ENCODE measurements at regions not wholly inside any gene's neighbourhood (a gene's known extent, or its start where the extent isn't known, plus 50 kb on each side); places are given as distances from the start of the nearest gene placed in this dataset.

- H3K4me1 ChIP-seq (replicated peaks in 1 of 2), result peaks cover 15 to 35% of the 10 kb centered on the region in 2 donors
- ATAC-seq (replicated peaks in 6 of 8), result peak in 6 of 8 experiments; percentile 11 to 83 (median 78)
- in situ Hi-C loops (cut with MboI; ENCODE audit: low pct_unique_long_range_greater_than_20kb in 2 of 9, low sequenced_read_pairs in 9 of 9, unreplicated experiment in 9 of 9), result no loop called here
- no peak overlapping the region for H3K4me3 ChIP-seq
- 13 to 100% (median 88%) methylated on average over 1 to 21 of the region's 42 CpGs; no CpG with 5 or more reads in 1 of the 10 experiments for WGBS, 10 experiments
- peak overlapping the region in 1 of 2 donors; percentile 11 for H3K27ac ChIP-seq
Observed at GRCh38 chr11:70885281-70886231, 366.8 kb downstream of the SHANK2 start.

GRCh38 chr11:70886256-70886655 lies 366.1 kb downstream of the SHANK2 start:
- H3K4me1 ChIP-seq (replicated peaks in 1 of 2), result peaks cover 15 to 35% of the 10 kb centered on the region in 2 donors
- 0 to 90% (median 83%) methylated on average over 2 to 4 of the region's 4 CpGs; no CpG with 5 or more reads in 6 of the 10 experiments for WGBS, 10 experiments
- H3K27ac ChIP-seq, result peak overlapping the region in 1 of 2 donors; percentile 11
- in situ Hi-C loops (cut with MboI; ENCODE audit: low pct_unique_long_range_greater_than_20kb in 2 of 9, low sequenced_read_pairs in 9 of 9, unreplicated experiment in 9 of 9), result no loop called here
- ATAC-seq (replicated peaks in 6 of 8), result no peak
- H3K4me3 ChIP-seq, result no peak overlapping the region

- H3K27ac ChIP-seq, result no peak overlapping the region
- in situ Hi-C loops (cut with MboI; ENCODE audit: low pct_unique_long_range_greater_than_20kb in 2 of 9, low sequenced_read_pairs in 9 of 9, unreplicated experiment in 9 of 9), result no loop called here
- 40 to 100% (median 62%) methylated on average over 1 to 17 of the region's 21 CpGs for WGBS, 10 experiments
- peak in 4 of 8 experiments; percentile 13 to 48 (median 26) for ATAC-seq (replicated peaks in 6 of 8)
- peaks cover 15 to 34% of the 10 kb centered on the region in 2 donors for H3K4me1 ChIP-seq (replicated peaks in 1 of 2)
- H3K4me3 ChIP-seq, result no peak overlapping the region
Observed at GRCh38 chr11:70886676-70887541, 365.5 kb downstream of the SHANK2 start.

- in situ Hi-C loops (cut with MboI; ENCODE audit: low pct_unique_long_range_greater_than_20kb in 2 of 9, low sequenced_read_pairs in 9 of 9, unreplicated experiment in 9 of 9), result no loop called here
- Histone ChIP-seq H3K27ac (no peak overlapping the region), H3K4me3 (no peak overlapping the region), H3K4me1 (replicated peaks in 1 of 2) (peaks cover 15 to 29% of the 10 kb centered on the region in 2 donors)
- ATAC-seq (replicated peaks in 6 of 8), result peak in 4 of 8 experiments; percentile 23 to 73 (median 45)
- WGBS, 10 experiments, result 0 to 50% (median 0%) methylated on average over 1 of the region's 2 CpGs; no CpG with 5 or more reads in 5 of the 10 experiments
Observed at GRCh38 chr11:70887542-70887827, 364.9 kb downstream of the SHANK2 start.

- 11 to 100% (median 98%) methylated on average over 1 to 3 of the region's 6 CpGs; no CpG with 5 or more reads in 4 of the 10 experiments for WGBS, 10 experiments
- no peak overlapping the region for H3K4me3 ChIP-seq
- no peak for ATAC-seq (replicated peaks in 6 of 8)
- in situ Hi-C loops (cut with MboI; ENCODE audit: low pct_unique_long_range_greater_than_20kb in 2 of 9, low sequenced_read_pairs in 9 of 9, unreplicated experiment in 9 of 9), result no loop called here
- H3K27ac ChIP-seq, result no peak overlapping the region
- peaks cover 15 to 26% of the 10 kb centered on the region in 2 donors for H3K4me1 ChIP-seq (replicated peaks in 1 of 2)
Observed at GRCh38 chr11:70888061-70888460, 364.3 kb downstream of the SHANK2 start.

- 50 to 100% (median 85%) methylated on average over 1 to 11 of the region's 13 CpGs; no CpG with 5 or more reads in 2 of the 10 experiments for WGBS, 10 experiments
- Histone ChIP-seq H3K27ac (no peak overlapping the region), H3K4me3 (no peak overlapping the region), H3K4me1 (replicated peaks in 1 of 2) (peaks cover 15 to 26% of the 10 kb centered on the region in 2 donors)
- no peak for ATAC-seq (replicated peaks in 6 of 8)
- in situ Hi-C loops (cut with MboI; ENCODE audit: low pct_unique_long_range_greater_than_20kb in 2 of 9, low sequenced_read_pairs in 9 of 9, unreplicated experiment in 9 of 9), result no loop called here
Observed at GRCh38 chr11:70889411-70889810, 363.0 kb downstream of the SHANK2 start.

GRCh38 chr11:70891844-70892380 lies 360.5 kb downstream of the SHANK2 start:
- in situ Hi-C loops (cut with MboI; ENCODE audit: low pct_unique_long_range_greater_than_20kb in 2 of 9, low sequenced_read_pairs in 9 of 9, unreplicated experiment in 9 of 9), result no loop called here
- Histone ChIP-seq H3K4me3 (no peak overlapping the region), H3K4me1 (replicated peaks in 1 of 2) (peaks cover 1 to 8% of the 10 kb centered on the region in 2 donors), H3K27ac (no peak overlapping the region)
- no peak for ATAC-seq (replicated peaks in 6 of 8)
- WGBS, 10 experiments, result 24 to 84% (median 71%) methylated on average over 1 to 8 of the region's 9 CpGs; no CpG with 5 or more reads in 6 of the 10 experiments

GRCh38 chr11:70892889-70893288 lies 359.5 kb downstream of the SHANK2 start:
- ATAC-seq (replicated peaks in 6 of 8), result no peak
- in situ Hi-C loops (cut with MboI; ENCODE audit: low pct_unique_long_range_greater_than_20kb in 2 of 9, low sequenced_read_pairs in 9 of 9, unreplicated experiment in 9 of 9), result no loop called here
- WGBS, 10 experiments, result 67 to 83% (median 78%) methylated on average over 1 to 3 of the region's 5 CpGs; no CpG with 5 or more reads in 6 of the 10 experiments
- Histone ChIP-seq H3K4me3 (no peak overlapping the region), H3K4me1 (replicated peaks in 1 of 2) (no peaks in the 10 kb centered on the region), H3K27ac (no peak overlapping the region)

GRCh38 chr11:70894566-70895365 lies 357.6 kb downstream of the SHANK2 start:
- Histone ChIP-seq H3K4me1 (replicated peaks in 1 of 2) (no peaks in the 10 kb centered on the region), H3K4me3 (no peak overlapping the region), H3K27ac (no peak overlapping the region)
- ATAC-seq (replicated peaks in 6 of 8), result peak in 1 of 8 experiments; percentile 52
- 17 to 93% (median 77%) methylated on average over 1 to 11 of the region's 20 CpGs; no CpG with 5 or more reads in 4 of the 10 experiments for WGBS, 10 experiments
- in situ Hi-C loops (cut with MboI; ENCODE audit: low pct_unique_long_range_greater_than_20kb in 2 of 9, low sequenced_read_pairs in 9 of 9, unreplicated experiment in 9 of 9), result no loop called here

GRCh38 chr11:70895366-70895670 lies 357.1 kb downstream of the SHANK2 start:
- WGBS, 10 experiments, result 0 to 86% (median 75%) methylated on average over 1 to 6 of the region's 11 CpGs; no CpG with 5 or more reads in 5 of the 10 experiments
- in situ Hi-C loops (cut with MboI; ENCODE audit: low pct_unique_long_range_greater_than_20kb in 2 of 9, low sequenced_read_pairs in 9 of 9, unreplicated experiment in 9 of 9), result no loop called here
- Histone ChIP-seq H3K27ac (no peak overlapping the region), H3K4me3 (no peak overlapping the region), H3K4me1 (replicated peaks in 1 of 2) (no peaks in the 10 kb centered on the region)
- ATAC-seq (replicated peaks in 6 of 8), result no peak

- no peak overlapping the region for H3K27ac ChIP-seq
- 0 to 100% (median 53%) methylated on average over 1 of the region's 1 CpG; no CpG with 5 or more reads in 1 of the 10 experiments for WGBS, 10 experiments
- in situ Hi-C loops (cut with MboI; ENCODE audit: low pct_unique_long_range_greater_than_20kb in 2 of 9, low sequenced_read_pairs in 9 of 9, unreplicated experiment in 9 of 9), result no loop called here
Observed at GRCh38 chr11:70897429-70897828, 354.9 kb downstream of the SHANK2 start.

GRCh38 chr11:70899616-70900015 lies 352.8 kb downstream of the SHANK2 start:
- Histone ChIP-seq H3K4me1 (replicated peaks in 1 of 2) (peaks cover 0 to 10% of the 10 kb centered on the region in 2 donors), H3K27ac (no peak overlapping the region), H3K4me3 (no peak overlapping the region)
- no peak for ATAC-seq (replicated peaks in 6 of 8)
- 0 to 100% (median 80%) methylated on average over 1 to 3 of the region's 6 CpGs; no CpG with 5 or more reads in 5 of the 10 experiments for WGBS, 10 experiments
- in situ Hi-C loops (cut with MboI; ENCODE audit: low pct_unique_long_range_greater_than_20kb in 2 of 9, low sequenced_read_pairs in 9 of 9, unreplicated experiment in 9 of 9), result no loop called here

More at GRCh38 chr11:70897429-70897828, 354.9 kb downstream of the SHANK2 start:
- Histone ChIP-seq H3K4me3 (no peak overlapping the region), H3K4me1 (replicated peaks in 1 of 2) (peaks cover 0 to 9% of the 10 kb centered on the region in 2 donors)
- ATAC-seq (replicated peaks in 6 of 8), result no peak
